GM13976 (cell line): ENCODE measurements at regions not wholly inside any gene's neighbourhood (a gene's known extent, or its start where the extent isn't known, plus 50 kb on each side); places are given as distances from the start of the nearest gene placed in this dataset.

Experiments
- DNase-seq: peaks from one replicate; pipeline ENCODE4 v3.0.0; 2012; ENCODE audit warnings: low spot score
- in situ Hi-C: fragments of 300-500 bp; cut with MboI; formaldehyde crosslinking; loops from one replicate; pipeline ENCODE4 v1.12.0; 2022; ENCODE audit warnings: low sequenced_read_pairs, mixed read lengths, inconsistent platforms; ENCODE audit not compliant: unreplicated experiment
- TF ChIP-seq, protein P1 (sequence below): IDR thresholded peaks from 2 replicates; pipeline ENCODE4 v1.5.1; 2012; ENCODE audit warnings: borderline replicate concordance, mild to moderate bottlenecking; ENCODE audit not compliant: insufficient read depth; ENCODE audit errors: extremely low read depth, missing control alignments, control extremely low read depth

GRCh38 chr21:41582298-41582840, 74.4 kb upstream of the TMPRSS2 start:
- in situ Hi-C loops = no loop called here
- TF ChIP-seq, protein P1, sequence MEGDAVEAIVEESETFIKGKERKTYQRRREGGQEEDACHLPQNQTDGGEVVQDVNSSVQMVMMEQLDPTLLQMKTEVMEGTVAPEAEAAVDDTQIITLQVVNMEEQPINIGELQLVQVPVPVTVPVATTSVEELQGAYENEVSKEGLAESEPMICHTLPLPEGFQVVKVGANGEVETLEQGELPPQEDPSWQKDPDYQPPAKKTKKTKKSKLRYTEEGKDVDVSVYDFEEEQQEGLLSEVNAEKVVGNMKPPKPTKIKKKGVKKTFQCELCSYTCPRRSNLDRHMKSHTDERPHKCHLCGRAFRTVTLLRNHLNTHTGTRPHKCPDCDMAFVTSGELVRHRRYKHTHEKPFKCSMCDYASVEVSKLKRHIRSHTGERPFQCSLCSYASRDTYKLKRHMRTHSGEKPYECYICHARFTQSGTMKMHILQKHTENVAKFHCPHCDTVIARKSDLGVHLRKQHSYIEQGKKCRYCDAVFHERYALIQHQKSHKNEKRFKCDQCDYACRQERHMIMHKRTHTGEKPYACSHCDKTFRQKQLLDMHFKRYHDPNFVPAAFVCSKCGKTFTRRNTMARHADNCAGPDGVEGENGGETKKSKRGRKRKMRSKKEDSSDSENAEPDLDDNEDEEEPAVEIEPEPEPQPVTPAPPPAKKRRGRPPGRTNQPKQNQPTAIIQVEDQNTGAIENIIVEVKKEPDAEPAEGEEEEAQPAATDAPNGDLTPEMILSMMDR = no peak
- DNase-seq = no peak

- TF ChIP-seq, protein P1 = no peak
- in situ Hi-C loops = no loop called here
- no peak for DNase-seq
Observed at GRCh38 chr21:41581592-41582228, 73.8 kb upstream of the TMPRSS2 start.

- no peak for DNase-seq
- TF ChIP-seq, protein P1 = no peak
- in situ Hi-C loops = no loop called here
Observed at GRCh38 chr21:41580758-41581554, 73.0 kb upstream of the TMPRSS2 start.

DNA sequence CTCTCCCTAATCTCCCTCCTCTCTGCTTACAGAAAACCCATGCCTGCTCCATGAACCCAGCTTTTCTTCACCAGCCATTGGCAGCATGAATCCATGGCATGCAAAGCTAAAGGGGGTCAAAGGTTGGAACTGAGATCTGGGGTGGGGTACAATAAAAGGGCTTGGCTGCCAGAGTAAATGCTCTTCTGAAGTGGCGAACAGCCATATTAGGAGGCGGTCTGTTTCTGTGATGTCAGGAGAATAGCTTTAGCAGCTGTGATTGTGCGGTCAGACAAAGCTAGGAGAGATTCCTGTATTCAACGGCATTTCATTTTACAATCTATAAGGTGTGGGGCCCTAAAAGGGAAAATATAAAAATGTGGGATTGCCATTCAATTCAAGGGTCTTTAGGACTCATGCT, 71.7 kb upstream of the TMPRSS2 start:
- TF ChIP-seq, protein P1 = no peak
- in situ Hi-C loops = no loop called here
- no peak for DNase-seq

DNA sequence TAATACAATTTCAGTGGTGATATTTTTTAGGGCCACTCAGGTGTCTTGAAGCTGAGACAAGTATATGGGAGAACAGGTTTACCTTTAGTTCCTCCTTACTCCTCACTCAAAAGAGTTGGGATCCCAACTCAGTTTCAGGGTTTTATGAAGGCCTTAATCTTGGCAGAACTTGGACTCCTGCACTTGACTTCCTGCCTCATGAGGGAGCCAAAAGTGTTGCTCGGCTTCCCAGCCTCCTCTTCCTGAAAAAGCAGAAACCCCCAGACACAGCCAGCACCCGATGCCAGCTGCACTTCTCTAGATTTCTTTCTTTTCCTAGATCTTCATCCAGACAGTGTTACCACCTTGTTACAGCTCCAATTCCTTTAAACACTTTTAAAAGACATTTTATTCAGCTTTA, 70.8 kb upstream of the TMPRSS2 start:
- TF ChIP-seq, protein P1 = no peak
- DNase-seq = no peak
- in situ Hi-C loops = no loop called here

DNA sequence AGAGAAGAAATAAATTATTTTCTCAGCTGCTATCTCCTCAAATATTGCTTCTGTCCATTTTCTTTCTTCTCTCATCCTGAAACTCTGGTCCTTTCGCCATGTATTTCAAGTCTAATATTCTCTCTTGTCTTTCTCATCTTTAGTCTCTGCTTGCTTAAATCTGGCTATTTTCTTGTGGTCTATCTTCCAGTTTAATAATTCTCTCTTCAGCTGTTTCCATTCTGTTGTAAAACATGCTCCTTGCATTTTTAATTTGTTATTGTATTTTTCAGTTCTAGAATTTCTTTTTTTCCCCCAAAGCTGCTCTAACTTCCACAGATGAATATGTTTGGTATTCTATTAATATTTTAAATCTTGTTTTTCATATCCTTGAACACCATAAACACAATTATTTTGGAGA, 70.1 kb upstream of the TMPRSS2 start:
- in situ Hi-C loops = no loop called here
- DNase-seq = no peak
- TF ChIP-seq, protein P1 = no peak
